NCI-H345 (cell line): ENCODE measurements at regions not wholly inside any gene's neighbourhood (a gene's known extent, or its start where the extent isn't known, plus 50 kb on each side); places are given as distances from the start of the nearest gene placed in this dataset.
A peak's percentile ranks its signal among the peaks of the same experiment; 100 is the strongest.

Experiments used
- DNase-seq: peaks from one replicate; lab custom pipeline; 2025; lab: John Stamatoyannopoulos, UW

GRCh38 chr14:98888281-98888680, 383.7 kb downstream of the BCL11B start:
- no peak for DNase-seq

- DNase-seq, result no peak
Measured at GRCh38 chr14:98888927-98889835, 382.8 kb downstream of the BCL11B start.

- DNase-seq, result no peak
Measured at GRCh38 chr14:98889836-98890185, 382.2 kb downstream of the BCL11B start.

GRCh38 chr14:98890556-98891340, 381.2 kb downstream of the BCL11B start:
- DNase-seq, result no peak

GRCh38 chr14:98893675-98894074, 378.3 kb downstream of the BCL11B start:
- no peak for DNase-seq

- DNase-seq, result no peak
Measured at GRCh38 chr14:98894600-98894999, 377.4 kb downstream of the BCL11B start.

GRCh38 chr14:98896449-98896848, 375.5 kb downstream of the BCL11B start:
- DNase-seq, result no peak

GRCh38 chr14:98897605-98898309, 374.2 kb downstream of the BCL11B start:
- DNase-seq, result peak; percentile 8

- DNase-seq, result no peak
Measured at GRCh38 chr14:98899441-98899840, 372.6 kb downstream of the BCL11B start.

GRCh38 chr14:98900236-98900635, 371.8 kb downstream of the BCL11B start:
- no peak for DNase-seq

- DNase-seq, result no peak
Measured at GRCh38 chr14:98900798-98901197, 371.2 kb downstream of the BCL11B start.

- DNase-seq, result no peak
Measured at GRCh38 chr14:98901511-98902205, 370.3 kb downstream of the BCL11B start.

- no peak for DNase-seq
Measured at GRCh38 chr14:98903371-98903770, 368.6 kb downstream of the BCL11B start.

- no peak for DNase-seq
Measured at GRCh38 chr14:98904677-98905076, 367.3 kb downstream of the BCL11B start.

GRCh38 chr14:98906123-98906995, 365.6 kb downstream of the BCL11B start:
- DNase-seq, result peak; percentile 49

GRCh38 chr14:98907271-98907670, 364.7 kb downstream of the BCL11B start:
- DNase-seq, result no peak

- DNase-seq, result no peak
Measured at GRCh38 chr14:98908050-98908449, 363.9 kb downstream of the BCL11B start.

- DNase-seq, result peak; percentile 27
Measured at GRCh38 chr14:98909251-98909944, 362.6 kb downstream of the BCL11B start.

- DNase-seq, result no peak
Measured at GRCh38 chr14:98910061-98910460, 361.9 kb downstream of the BCL11B start.

GRCh38 chr14:98912655-98913054, 359.3 kb downstream of the BCL11B start:
- DNase-seq, result no peak
